ENCODE measurements at regions not wholly inside any gene's neighbourhood (a gene's known extent, or its start where the extent isn't known, plus 50 kb on each side); places are given as distances from the start of the nearest gene placed in this dataset.

- DNase-seq = no peak
- CTCF ChIA-PET = no interaction called here
- no peak overlapping the region for H3K27ac Mint-ChIP-seq
- H3K9me3 Mint-ChIP-seq = no peaks in the 10 kb centered on the region
- no peaks in the 10 kb centered on the region for H3K4me1 Mint-ChIP-seq
- POLR2A ChIA-PET = no interaction called here
- no peak overlapping the region for H3K4me3 Mint-ChIP-seq
- no peaks in the 10 kb centered on the region for H3K36me3 Mint-ChIP-seq (ENCODE audit: low read depth)
- H3K27me3 Mint-ChIP-seq = no peaks in the 10 kb centered on the region
These were observed 67.7 kb upstream of the SMARCA2 start for GRCh38 chr9:1947438-1947837.

- no peak for DNase-seq
- Mint-ChIP-seq H3K27me3 (peaks cover 1% of the 10 kb centered on the region), H3K27ac (no peak overlapping the region), H3K9me3 (no peaks in the 10 kb centered on the region), H3K36me3 (ENCODE audit: low read depth) (no peaks in the 10 kb centered on the region), H3K4me3 (no peak overlapping the region), H3K4me1 (no peaks in the 10 kb centered on the region)
- CTCF ChIA-PET = interaction anchor here (0.8 kb wide), 1 partner anchor 9 kb away, joined by 3 read pairs; no protein-coding TSS in a partner anchor
- POLR2A ChIA-PET = no interaction called here
These were observed 66.6 kb upstream of the SMARCA2 start for GRCh38 chr9:1948541-1948940.

- H3K27ac Mint-ChIP-seq = no peak overlapping the region
- CTCF ChIA-PET = no interaction called here
- H3K36me3 Mint-ChIP-seq (ENCODE audit: low read depth) = no peaks in the 10 kb centered on the region
- DNase-seq = no peak
- peaks cover 4% of the 10 kb centered on the region for H3K27me3 Mint-ChIP-seq
- POLR2A ChIA-PET = no interaction called here
- H3K9me3 Mint-ChIP-seq = no peaks in the 10 kb centered on the region
- no peak overlapping the region for H3K4me3 Mint-ChIP-seq
- no peaks in the 10 kb centered on the region for H3K4me1 Mint-ChIP-seq
These were observed 63.7 kb upstream of the SMARCA2 start for GRCh38 chr9:1951446-1951845.

- no peaks in the 10 kb centered on the region for H3K9me3 Mint-ChIP-seq
- CTCF ChIA-PET = no interaction called here
- H3K4me1 Mint-ChIP-seq = no peaks in the 10 kb centered on the region
These were observed 63.1 kb upstream of the SMARCA2 start for GRCh38 chr9:1952001-1952400.

GRCh38 chr9:1954238-1954637, 60.9 kb upstream of the SMARCA2 start:
- H3K27ac Mint-ChIP-seq = no peak overlapping the region
- no peaks in the 10 kb centered on the region for H3K9me3 Mint-ChIP-seq
- no peak for DNase-seq
- peaks cover 4% of the 10 kb centered on the region for H3K27me3 Mint-ChIP-seq
- ChIA-PET POLR2A (no interaction called here), CTCF (no interaction called here)
- H3K36me3 Mint-ChIP-seq (ENCODE audit: low read depth) = no peaks in the 10 kb centered on the region
- H3K4me3 Mint-ChIP-seq = no peak overlapping the region
- no peaks in the 10 kb centered on the region for H3K4me1 Mint-ChIP-seq

More at GRCh38 chr9:1952001-1952400, 63.1 kb upstream of the SMARCA2 start:
- POLR2A ChIA-PET = no interaction called here
- Mint-ChIP-seq H3K27ac (no peak overlapping the region), H3K27me3 (peaks cover 4% of the 10 kb centered on the region), H3K36me3 (ENCODE audit: low read depth) (no peaks in the 10 kb centered on the region), H3K4me3 (no peak overlapping the region)
- no peak for DNase-seq

GRCh38 chr9:1956958-1957357, 58.2 kb upstream of the SMARCA2 start:
- Mint-ChIP-seq H3K36me3 (ENCODE audit: low read depth) (no peaks in the 10 kb centered on the region), H3K4me1 (no peaks in the 10 kb centered on the region), H3K27me3 (peaks cover 4% of the 10 kb centered on the region), H3K9me3 (no peaks in the 10 kb centered on the region), H3K4me3 (no peak overlapping the region), H3K27ac (no peak overlapping the region)
- CTCF ChIA-PET = no interaction called here
- DNase-seq = no peak
- POLR2A ChIA-PET = no interaction called here

- Mint-ChIP-seq H3K36me3 (ENCODE audit: low read depth) (no peaks in the 10 kb centered on the region), H3K27me3 (peaks cover 4% of the 10 kb centered on the region), H3K9me3 (no peaks in the 10 kb centered on the region), H3K4me3 (no peak overlapping the region), H3K27ac (no peak overlapping the region), H3K4me1 (no peaks in the 10 kb centered on the region)
- ChIA-PET POLR2A (no interaction called here), CTCF (interaction anchor here (1.6 kb wide), 1 partner anchor 18 kb away, joined by 4 read pairs; no protein-coding TSS in a partner anchor)
- DNase-seq = no peak
These were observed 57.3 kb upstream of the SMARCA2 start for GRCh38 chr9:1957856-1958255.

- no peaks in the 10 kb centered on the region for H3K36me3 Mint-ChIP-seq (ENCODE audit: low read depth)
- DNase-seq = no peak
- no peaks in the 10 kb centered on the region for H3K27me3 Mint-ChIP-seq
- ChIA-PET POLR2A (no interaction called here), CTCF (no interaction called here)
- H3K4me1 Mint-ChIP-seq = no peaks in the 10 kb centered on the region
- no peak overlapping the region for H3K27ac Mint-ChIP-seq
- no peaks in the 10 kb centered on the region for H3K9me3 Mint-ChIP-seq
- no peak overlapping the region for H3K4me3 Mint-ChIP-seq
These were observed 55.8 kb upstream of the SMARCA2 start for GRCh38 chr9:1959371-1959770.

GRCh38 chr9:1960342-1961042, 54.7 kb upstream of the SMARCA2 start:
- Mint-ChIP-seq H3K27me3 (no peaks in the 10 kb centered on the region), H3K9me3 (no peaks in the 10 kb centered on the region), H3K4me1 (no peaks in the 10 kb centered on the region), H3K36me3 (ENCODE audit: low read depth) (no peaks in the 10 kb centered on the region), H3K27ac (no peak overlapping the region), H3K4me3 (no peak overlapping the region)
- ChIA-PET CTCF (no interaction called here), POLR2A (no interaction called here)
- DNase-seq = no peak

- Mint-ChIP-seq H3K27me3 (peaks cover 3% of the 10 kb centered on the region), H3K27ac (no peak overlapping the region), H3K36me3 (ENCODE audit: low read depth) (no peaks in the 10 kb centered on the region), H3K4me3 (no peak overlapping the region), H3K4me1 (no peaks in the 10 kb centered on the region), H3K9me3 (no peaks in the 10 kb centered on the region)
- ChIA-PET CTCF (no interaction called here), POLR2A (no interaction called here)
- no peak for DNase-seq
These were observed 53.0 kb upstream of the SMARCA2 start for GRCh38 chr9:1962122-1962521.

GRCh38 chr9:1962588-1963106, 52.5 kb upstream of the SMARCA2 start:
- Mint-ChIP-seq H3K27ac (no peak overlapping the region), H3K27me3 (peaks cover 3% of the 10 kb centered on the region), H3K4me3 (no peak overlapping the region), H3K36me3 (ENCODE audit: low read depth) (no peaks in the 10 kb centered on the region), H3K9me3 (no peaks in the 10 kb centered on the region), H3K4me1 (no peaks in the 10 kb centered on the region)
- CTCF ChIA-PET = interaction anchor here (1.8 kb wide), 1 partner anchor 125 kb away, joined by 5 read pairs; no protein-coding TSS in a partner anchor
- DNase-seq = no peak
- POLR2A ChIA-PET = no interaction called here

GRCh38 chr9:1964093-1964492, 51.1 kb upstream of the SMARCA2 start:
- DNase-seq = no peak
- Mint-ChIP-seq H3K27me3 (peaks cover 6% of the 10 kb centered on the region), H3K9me3 (no peaks in the 10 kb centered on the region), H3K36me3 (ENCODE audit: low read depth) (no peaks in the 10 kb centered on the region), H3K4me1 (no peaks in the 10 kb centered on the region), H3K27ac (no peak overlapping the region), H3K4me3 (no peak overlapping the region)
- ChIA-PET POLR2A (no interaction called here), CTCF (interaction anchor here (0.5 to 1.8 kb wide), 2 partner anchors 41 to 123 kb away, joined by 4 to 5 read pairs; no protein-coding TSS in a partner anchor)

All from activated CD4-positive, alpha-beta memory T cell treated with anti-CD3 and anti-CD28 coated beads, Interleukin-2, amount 10 ng/mL, durations not matched to agents 7 days and 5 days (primary cell).